WERI-Rb-1 (cell line): ENCODE measurements at regions not wholly inside any gene's neighbourhood (a gene's known extent, or its start where the extent isn't known, plus 50 kb on each side); places are given as distances from the start of the nearest gene placed in this dataset.

Source experiments
- DNase-seq: peaks from one replicate; pipeline ENCODE4 v3.0.0-alpha.2; 2020
- H3K27ac ChIP-seq: fragments of 250-450 bp; sonication (Bioruptor Pico); 2 replicates; pipeline ENCODE4 v1.5.1; 2020; ENCODE audit warnings: mild to moderate bottlenecking, moderate library complexity
- H3K27me3 ChIP-seq: fragments of 250-450 bp; sonication (Bioruptor Pico); 2 replicates; pipeline ENCODE4 v1.5.1; 2021; ENCODE audit warnings: mild to moderate bottlenecking, low read depth, moderate library complexity; ENCODE audit not compliant: insufficient read depth, severe bottlenecking
- H3K36me3 ChIP-seq: fragments of 250-450 bp; sonication (Bioruptor Pico); 2 replicates; pipeline ENCODE4 v1.5.1; 2020; ENCODE audit warnings: mild to moderate bottlenecking, moderate library complexity
- H3K4me3 ChIP-seq: 2 replicates; pipeline ENCODE4 v1.5.1; 2011; ENCODE audit warnings: low read depth, mild to moderate bottlenecking, control low read depth, low read length
- H3K9me3 ChIP-seq: fragments of 250-450 bp; sonication (Bioruptor Pico); 2 replicates; pipeline ENCODE4 v1.5.1; 2021; ENCODE audit warnings: mild to moderate bottlenecking, moderate library complexity; ENCODE audit not compliant: severe bottlenecking
- CTCF ChIP-seq: IDR thresholded peaks from 2 replicates; pipeline ENCODE4 v1.5.1; 2011; ENCODE audit warnings: low read depth, mild to moderate bottlenecking, control low read depth, inconsistent platforms, low read length

- no peak for DNase-seq
- Histone ChIP-seq H3K36me3 (no peaks in the 10 kb centered on the region), H3K27me3 (no peaks in the 10 kb centered on the region), H3K27ac (no peak overlapping the region), H3K4me3 (no peak overlapping the region), H3K9me3 (no peaks in the 10 kb centered on the region)
- no peak for TF ChIP-seq CTCF
Measured at GRCh38 chr18:68417826-68418225, 297.1 kb downstream of the TMX3 start.

GRCh38 chr18:68417166-68417799 lies 297.6 kb downstream of the TMX3 start:
- Histone ChIP-seq H3K4me3 (no peak overlapping the region), H3K9me3 (no peaks in the 10 kb centered on the region), H3K36me3 (no peaks in the 10 kb centered on the region), H3K27me3 (no peaks in the 10 kb centered on the region), H3K27ac (no peak overlapping the region)
- TF ChIP-seq CTCF, result no peak
- no peak for DNase-seq

GRCh38 chr18:68414407-68414806 lies 300.5 kb downstream of the TMX3 start:
- no peaks in the 10 kb centered on the region for H3K36me3 ChIP-seq
- no peaks in the 10 kb centered on the region for H3K9me3 ChIP-seq
- H3K4me3 ChIP-seq, result no peak overlapping the region
- DNase-seq, result no peak
- no peak for TF ChIP-seq CTCF
- no peak overlapping the region for H3K27ac ChIP-seq
- H3K27me3 ChIP-seq, result no peaks in the 10 kb centered on the region

- DNase-seq, result no peak
- Histone ChIP-seq H3K27ac (no peak overlapping the region), H3K9me3 (no peaks in the 10 kb centered on the region), H3K27me3 (no peaks in the 10 kb centered on the region), H3K36me3 (no peaks in the 10 kb centered on the region), H3K4me3 (no peak overlapping the region)
- no peak for TF ChIP-seq CTCF
Measured at GRCh38 chr18:68409576-68409975, 305.3 kb downstream of the TMX3 start.

GRCh38 chr18:68406761-68407160 lies 308.1 kb downstream of the TMX3 start:
- no peak for DNase-seq

More at GRCh38 chr18:68406761-68407160, 308.1 kb downstream of the TMX3 start:
- Histone ChIP-seq H3K36me3 (no peaks in the 10 kb centered on the region), H3K27me3 (no peaks in the 10 kb centered on the region), H3K27ac (no peak overlapping the region), H3K4me3 (no peak overlapping the region), H3K9me3 (no peaks in the 10 kb centered on the region)
- TF ChIP-seq CTCF, result no peak
